ENCODE measurements at regions not wholly inside any gene's neighbourhood (a gene's known extent, or its start where the extent isn't known, plus 50 kb on each side); places are given as distances from the start of the nearest gene placed in this dataset.
"Not testable (repeated sequence)": the region's sequence is repeated elsewhere in the genome, so short reads cannot be mapped to it uniquely, and the experiment has no call there.

DNA sequence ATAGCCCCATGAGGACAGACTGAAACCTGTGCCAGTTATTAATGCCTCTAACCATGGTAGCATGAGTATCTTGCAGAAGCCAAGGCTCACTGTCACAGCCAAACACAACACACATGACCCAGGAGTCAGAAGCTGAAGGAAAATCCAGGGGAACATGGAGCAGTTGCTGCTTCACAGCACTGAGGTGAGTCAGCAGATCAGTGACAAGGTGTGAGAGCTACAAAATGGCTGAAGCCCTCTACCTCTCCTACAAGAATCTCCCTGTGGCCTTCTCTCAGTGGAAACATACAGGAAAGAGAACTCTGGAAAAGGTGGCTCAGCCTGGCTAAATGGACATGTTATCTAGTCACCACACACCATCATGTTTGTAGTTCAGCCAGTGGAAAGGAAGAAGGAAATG is 93.5 kb downstream of the NAB1 start:
- no peak for FAIRE-seq

DNA sequence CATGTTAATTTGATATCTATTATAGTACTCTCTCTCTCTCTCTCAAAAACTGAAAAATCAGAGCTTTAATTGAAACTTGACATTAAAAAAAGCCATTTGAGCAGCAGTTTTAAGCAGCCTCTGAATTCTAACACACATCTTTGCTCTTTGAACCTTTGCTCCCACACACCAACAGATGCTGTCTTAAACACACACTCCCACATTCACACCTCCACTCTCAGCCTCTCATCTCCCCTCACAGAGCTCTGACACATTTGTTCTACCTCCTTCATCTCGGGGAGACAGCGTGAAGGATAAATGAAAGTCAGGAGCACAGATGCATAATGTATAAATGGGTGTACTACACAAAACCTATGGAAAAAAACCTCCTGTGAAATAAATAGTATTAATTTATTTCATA is 95.2 kb downstream of the NAB1 start:
- FAIRE-seq = no peak

- FAIRE-seq = no peak
Measured at GRCh38 chr2:190746971-190747761, 98.3 kb downstream of the NAB1 start.

- no peak for FAIRE-seq
Measured at GRCh38 chr2:190748966-190749365, 100.1 kb downstream of the NAB1 start.

DNA sequence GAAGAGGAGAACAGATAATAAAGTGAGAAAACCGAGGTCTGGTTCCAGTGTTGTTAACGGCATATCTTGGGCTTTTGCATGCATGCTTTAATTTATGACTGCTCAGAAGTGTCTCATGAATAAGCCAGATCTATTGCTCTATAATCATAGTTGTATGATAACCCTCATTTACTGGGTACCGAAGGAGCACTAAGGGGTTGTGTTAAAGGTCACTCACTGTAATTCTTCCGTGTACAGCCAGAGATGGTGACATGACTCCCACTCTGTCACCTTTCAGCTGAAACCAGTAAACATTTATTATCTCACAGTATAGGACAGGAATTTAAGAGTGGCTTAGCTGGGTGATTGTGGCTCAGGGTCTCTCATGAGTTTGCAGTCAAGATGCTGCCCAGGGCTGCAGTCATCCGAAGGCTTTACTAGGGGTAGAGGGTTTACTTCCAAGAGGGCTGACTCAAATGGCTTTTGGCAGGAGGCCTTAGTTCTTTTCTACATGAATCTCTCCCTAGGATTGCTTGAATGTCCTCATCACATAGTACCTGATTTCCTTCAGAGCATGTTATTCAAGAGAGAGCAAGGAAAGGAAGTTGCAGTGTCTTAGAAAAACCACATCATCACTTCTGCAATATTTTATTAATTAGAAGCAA is 107.0 kb downstream of the NAB1 start:
- FAIRE-seq = no peak

DNA sequence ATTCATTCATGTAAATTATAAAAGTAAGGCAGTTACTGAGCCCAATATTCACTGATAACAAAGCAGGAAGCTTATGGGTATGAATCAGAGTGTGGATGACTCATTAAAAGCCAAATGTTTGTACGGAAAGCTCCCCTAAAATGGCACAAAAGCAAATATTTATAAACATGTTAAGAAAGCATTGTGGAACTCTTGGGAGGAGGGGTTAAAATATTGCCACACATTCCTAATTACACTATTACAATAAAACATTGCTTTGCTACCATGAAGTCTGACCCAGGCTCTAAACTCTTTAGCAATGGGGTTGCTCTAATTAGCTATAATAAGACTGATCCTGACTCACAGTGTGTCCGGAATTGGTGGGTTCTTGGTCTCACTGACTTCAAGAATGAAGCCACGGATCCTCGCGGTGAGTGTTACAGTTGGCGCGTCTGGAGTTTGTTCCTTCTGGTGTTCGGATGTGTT is 110.9 kb downstream of the NAB1 start:
- FAIRE-seq = no peak

DNA sequence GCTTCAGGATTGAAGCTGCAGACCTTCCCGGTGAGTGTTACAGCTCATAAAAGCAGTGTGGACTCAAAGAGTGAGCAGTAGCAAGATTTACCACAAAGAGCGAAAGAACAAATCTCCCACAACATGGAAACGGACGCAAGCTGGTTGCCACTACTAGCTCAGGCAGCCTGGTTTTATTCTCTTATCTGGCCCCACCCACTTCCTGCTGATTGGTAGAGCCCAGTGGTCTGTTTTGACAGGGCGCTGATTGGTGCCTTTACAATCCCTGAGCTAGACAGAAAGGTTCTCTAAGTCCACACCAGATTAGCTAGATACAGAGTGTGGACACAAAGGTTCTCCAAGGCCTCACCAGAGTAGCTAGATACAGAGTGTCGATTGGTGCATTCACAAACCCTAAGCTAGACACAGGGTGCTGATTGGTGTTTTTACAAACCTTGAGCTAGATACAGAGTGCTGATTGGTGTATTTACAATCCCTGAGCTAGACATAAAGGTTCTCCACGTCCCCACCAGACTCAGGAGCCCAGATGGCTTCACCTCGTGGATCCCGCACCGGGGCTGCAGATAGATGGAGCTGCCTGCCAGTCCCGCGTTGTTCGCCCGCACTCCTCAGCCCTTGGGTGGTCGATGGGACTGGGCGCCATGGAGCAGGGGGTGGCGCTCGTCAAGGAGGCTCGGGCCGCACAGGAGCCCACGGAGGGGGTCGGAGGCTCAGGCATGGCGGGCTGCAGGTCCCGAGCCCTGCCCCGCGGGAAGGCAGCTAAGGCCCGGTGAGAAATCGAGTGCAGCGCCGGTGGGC is 111.7 kb downstream of the NAB1 start:
- FAIRE-seq = not testable (repeated sequence)

- not testable (repeated sequence) for FAIRE-seq
Measured at GRCh38 chr2:190761216-190761615, 112.3 kb downstream of the NAB1 start.

- FAIRE-seq = no peak
Measured at GRCh38 chr2:190762566-190762965, 113.7 kb downstream of the NAB1 start.

DNA sequence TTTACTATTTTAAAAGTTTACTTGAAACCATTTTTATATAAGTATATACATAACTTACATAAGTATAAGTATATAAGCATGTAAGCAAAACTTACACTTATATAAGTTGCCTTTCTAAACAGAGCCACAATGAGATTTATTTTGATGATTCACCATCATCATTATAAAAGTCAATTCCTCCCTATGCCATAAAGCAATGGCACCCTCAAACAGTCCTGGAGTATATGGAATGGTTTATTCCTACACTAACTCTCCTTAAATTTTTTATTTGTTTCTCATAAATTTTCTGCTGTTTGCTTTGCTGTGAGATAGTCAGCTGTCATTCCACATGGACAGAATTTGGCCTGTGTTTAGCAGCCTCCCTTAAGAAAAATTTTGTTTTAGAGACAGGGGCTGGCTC is 114.2 kb downstream of the NAB1 start:
- FAIRE-seq = no peak

GRCh38 chr2:190763901-190764514 is 115.1 kb downstream of the NAB1 start:
- no peak for FAIRE-seq

DNA sequence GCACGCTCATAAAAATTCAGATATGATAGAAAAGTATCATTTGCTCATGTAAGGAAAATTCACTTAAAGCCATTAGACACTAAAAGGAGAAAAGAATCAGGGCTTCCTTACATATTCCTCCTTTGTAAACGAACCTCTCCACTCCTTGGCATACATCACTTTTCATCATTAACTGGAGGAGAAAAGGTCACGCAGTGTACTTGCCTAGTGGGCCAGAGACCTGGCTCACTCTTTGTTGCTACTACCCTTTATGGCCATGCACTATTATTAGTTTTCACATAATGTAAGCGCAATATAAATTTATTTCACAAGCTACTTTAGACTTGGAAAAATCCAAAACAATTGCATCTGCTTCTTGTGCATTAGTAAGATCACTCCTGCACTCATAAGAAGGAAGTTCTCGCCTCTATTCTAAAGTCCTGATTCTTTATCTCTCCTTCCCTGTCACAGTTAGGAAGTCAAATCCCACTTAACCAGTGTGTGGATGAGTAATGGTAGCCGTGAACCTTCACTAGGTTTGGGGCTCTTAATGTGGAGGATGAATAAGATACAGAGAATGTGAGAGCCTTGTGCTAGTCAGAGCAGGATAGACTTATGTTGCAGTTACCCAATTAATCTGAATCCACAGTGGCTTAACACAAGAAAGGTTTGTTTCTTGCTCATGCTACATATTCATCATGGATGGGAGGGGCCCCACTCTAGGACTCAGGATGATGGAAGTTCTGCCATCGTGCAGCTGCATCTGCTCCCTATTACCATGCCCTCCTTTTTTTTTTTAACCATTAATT is 115.0 kb upstream of the GLS start:
- FAIRE-seq = no peak

DNA sequence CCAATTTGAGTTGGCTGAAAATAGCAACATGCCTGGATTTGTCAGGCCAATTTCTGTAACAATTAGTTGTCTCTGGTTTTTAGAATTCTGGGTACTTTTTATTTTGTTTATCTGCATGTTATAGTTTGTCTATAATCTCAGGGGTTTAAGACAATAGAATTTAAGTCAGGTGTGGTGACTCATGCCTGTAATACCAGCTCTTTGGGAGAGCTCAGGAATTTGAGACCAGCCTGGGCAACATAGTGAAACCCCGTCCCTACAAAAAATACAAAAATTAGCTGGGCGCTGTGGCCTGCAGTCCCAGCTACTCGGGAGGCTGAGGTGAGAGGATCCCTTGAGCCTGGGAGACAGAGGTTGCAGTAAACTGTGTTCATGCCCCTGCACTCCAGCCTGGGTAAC is 114.4 kb upstream of the GLS start:
- no peak for FAIRE-seq

GRCh38 chr2:190766595-190766994 is 114.0 kb upstream of the GLS start:
- no peak for FAIRE-seq

- FAIRE-seq = no peak
Measured at GRCh38 chr2:190767821-190768220, 112.8 kb upstream of the GLS start.

GRCh38 chr2:190769258-190769657 is 111.4 kb upstream of the GLS start:
- FAIRE-seq = no peak

DNA sequence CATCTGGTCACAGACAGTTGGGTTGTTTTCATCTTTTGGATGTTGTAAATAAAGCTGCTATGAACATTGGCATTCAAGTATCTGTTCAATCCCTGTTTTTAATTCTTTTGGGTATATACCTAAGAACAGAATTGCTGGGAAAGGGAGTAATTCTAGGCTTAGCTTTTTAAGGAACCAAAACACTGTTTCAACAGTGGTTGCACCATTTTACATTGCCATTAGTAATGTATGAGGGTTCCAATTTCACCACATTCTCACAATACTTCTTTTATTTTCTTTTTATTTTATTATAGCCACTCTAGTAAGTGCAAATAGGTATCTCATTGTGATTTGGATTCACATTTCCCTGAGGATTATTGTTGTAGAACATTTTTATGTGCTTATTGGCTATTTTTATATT is 108.9 kb upstream of the GLS start:
- FAIRE-seq = no peak

DNA sequence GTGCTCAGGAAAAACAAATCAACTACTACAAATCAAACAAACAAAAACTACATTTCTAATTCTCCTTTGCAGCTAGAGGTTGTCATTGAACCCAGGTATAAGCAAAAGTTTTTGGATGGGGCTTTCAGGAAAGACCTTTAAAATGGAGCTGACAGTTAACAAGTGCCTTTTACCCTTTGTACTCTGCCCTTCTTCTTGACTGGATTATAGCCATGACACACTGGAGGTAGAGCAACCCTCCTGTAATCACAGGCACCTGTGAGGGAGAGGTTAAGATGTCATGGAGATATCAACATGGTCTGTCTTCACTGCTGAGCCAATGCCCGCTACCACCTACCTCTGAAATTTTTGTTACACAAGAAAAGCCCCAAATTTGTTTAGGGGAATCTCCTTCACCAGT is 100.0 kb upstream of the GLS start:
- FAIRE-seq = no peak

DNA sequence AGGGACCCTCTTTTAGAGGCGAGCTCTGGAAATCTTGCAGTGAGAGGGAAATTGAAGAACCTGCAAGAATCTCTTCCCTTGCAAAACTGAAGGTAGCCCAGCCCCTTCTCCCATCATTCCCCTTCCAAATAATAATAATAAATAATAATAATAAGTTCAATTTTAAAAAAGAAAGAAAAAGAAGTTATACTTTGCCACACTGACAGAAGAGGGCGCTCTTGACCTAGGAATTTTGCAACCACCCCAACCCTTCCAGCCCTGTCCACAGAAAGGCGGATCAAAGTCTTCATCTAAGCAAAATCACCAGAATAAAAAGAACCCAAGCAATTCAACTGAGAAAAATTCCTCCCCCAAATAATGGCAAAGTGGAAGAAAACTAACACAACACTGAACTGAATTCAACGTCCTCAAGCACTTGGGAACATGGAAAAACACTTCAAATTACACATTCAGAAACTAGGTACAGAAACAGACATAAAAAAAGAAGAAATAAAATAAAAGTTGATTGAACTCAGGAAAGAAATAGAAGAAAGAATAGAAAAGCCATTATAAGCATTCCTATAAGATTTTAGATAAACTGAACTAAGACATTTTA is 98.9 kb upstream of the GLS start:
- peak; percentile 85 for FAIRE-seq

DNA sequence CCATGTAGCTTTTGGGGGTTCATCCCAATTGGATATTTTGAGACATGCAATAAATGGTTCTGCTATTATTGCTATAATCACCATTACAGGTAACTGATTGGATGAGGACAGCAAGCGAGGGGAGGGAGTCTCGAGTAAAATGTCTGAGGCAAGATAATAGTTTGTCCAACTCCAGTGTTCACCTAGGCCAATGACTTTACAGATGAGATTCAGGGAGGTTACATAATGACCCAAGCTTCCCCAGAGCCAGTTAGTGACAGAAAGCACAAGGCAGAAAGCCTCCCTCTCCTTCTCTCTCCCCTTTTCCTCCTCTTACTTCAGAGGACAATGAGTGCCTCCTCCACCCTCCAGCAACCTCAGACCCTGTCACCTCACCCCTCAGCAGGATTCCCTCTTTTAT is 98.4 kb upstream of the GLS start:
- no peak for FAIRE-seq

DNA sequence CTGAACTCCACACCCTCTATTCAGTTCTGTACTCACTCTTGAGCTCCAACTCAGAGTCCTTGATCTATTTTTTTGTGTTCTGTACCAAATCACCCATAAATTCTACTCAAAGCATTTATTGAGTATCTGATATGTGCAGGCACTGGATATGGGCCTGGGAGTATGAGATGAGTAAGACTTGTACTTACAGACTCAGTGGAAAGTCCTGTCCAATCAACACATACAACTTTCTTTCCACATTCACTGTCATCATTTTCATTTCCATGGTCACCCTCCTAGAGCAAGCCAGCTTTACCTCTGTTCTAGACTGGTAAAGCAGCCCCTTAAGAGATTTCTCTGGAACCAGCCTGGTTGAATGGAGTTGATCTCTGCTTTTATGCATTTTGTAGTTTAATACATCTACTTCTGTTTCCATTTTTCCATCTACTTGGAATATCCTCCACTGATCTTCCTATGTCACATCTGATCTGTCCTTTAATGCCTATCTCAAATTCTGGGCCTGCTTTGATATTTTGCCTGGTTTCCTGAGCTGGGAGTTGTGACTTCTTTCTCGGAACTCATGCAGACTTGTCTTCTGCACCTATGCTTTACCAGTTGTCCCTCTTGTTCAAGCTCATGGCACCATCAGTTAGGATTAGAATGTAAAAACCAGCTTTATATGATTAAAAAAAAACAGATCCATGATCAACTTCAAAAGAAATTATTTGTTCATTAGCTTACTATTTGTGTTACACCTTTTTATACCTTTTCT is 96.9 kb upstream of the GLS start:
- no peak for FAIRE-seq

Data from TTC549 (cell line).